ENCODE measurements at regions not wholly inside any gene's neighbourhood (a gene's known extent, or its start where the extent isn't known, plus 50 kb on each side); places are given as distances from the start of the nearest gene placed in this dataset.

- TF ChIP-seq CTCF (IDR thresholded peaks at IDR 0.05 in 8 of 11, conservative IDR thresholded peaks at IDR 0.05 in 3 of 11) (no peak), POLR2AphosphoS5 (IDR thresholded peaks at IDR 0.05) (no peak)
These were observed 118.2 kb downstream of the RPS12 start for GRCh38 chr6:132932588-132932987.

Measured in spleen (tissue), 7 donors.